ENCODE measurements at regions not wholly inside any gene's neighbourhood (a gene's known extent, or its start where the extent isn't known, plus 50 kb on each side); places are given as distances from the start of the nearest gene placed in this dataset.
"Not testable (repeated sequence)": the region's sequence is repeated elsewhere in the genome, so short reads cannot be mapped to it uniquely, and the experiment has no call there.

DNA sequence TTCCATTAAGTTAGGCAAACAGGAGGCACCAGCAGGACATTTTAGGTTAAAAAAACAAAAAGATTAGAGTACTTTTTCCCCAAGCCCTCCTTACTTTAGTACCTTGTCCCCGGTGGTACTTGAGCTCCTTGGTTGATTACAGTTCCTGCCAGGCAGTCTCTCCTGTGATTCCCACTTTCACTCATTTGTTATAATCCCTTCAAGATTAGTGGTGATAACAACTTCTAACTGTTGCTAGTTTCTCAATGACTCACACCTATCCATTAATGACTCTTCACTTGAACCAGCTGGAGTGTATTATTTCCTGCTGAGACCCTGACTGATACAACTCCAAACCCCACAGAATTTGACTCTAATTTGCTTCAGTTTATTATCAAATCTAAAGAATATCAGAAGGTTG lies 765.0 kb upstream of the DIAPH2 start:
- no peak for DNase-seq (ENCODE audit: extremely low spot score)
- TF ChIP-seq CTCF (IDR thresholded peaks at IDR 0.05; ENCODE audit: control extremely low read depth, extremely low read depth, low read depth, missing control alignments) = no peak
- ChIA-PET CTCF (interaction anchor here (1.4 kb wide), 1 partner anchor 15 kb away, joined by 4 read pairs; no protein-coding TSS in a partner anchor), POLR2A (no interaction called here)

DNA sequence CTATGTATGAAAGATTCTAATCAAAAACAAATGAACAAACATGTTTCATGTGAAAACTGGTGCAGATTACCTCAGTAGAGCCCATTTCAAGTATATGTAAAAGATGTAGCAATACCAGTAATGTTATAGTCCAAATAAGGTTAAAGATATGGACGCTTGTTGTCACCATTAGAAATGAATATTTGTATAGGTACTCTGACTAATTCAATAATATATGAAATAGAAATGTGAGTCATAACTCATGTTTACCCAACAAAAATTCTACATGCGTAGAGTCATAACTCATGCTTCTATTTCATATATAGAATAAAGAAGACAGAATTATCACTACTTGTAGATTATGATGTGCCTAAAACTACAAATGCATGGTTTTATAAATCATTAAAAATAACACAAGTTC lies 739.1 kb upstream of the DIAPH2 start:
- DNase-seq (ENCODE audit: extremely low spot score) = no peak
- CTCF ChIA-PET = no interaction called here
- no peak for TF ChIP-seq CTCF (IDR thresholded peaks at IDR 0.05; ENCODE audit: control extremely low read depth, extremely low read depth, low read depth, missing control alignments)
- POLR2A ChIA-PET = no interaction called here

- no peak for DNase-seq (ENCODE audit: extremely low spot score)
- TF ChIP-seq CTCF (IDR thresholded peaks at IDR 0.05; ENCODE audit: control extremely low read depth, extremely low read depth, low read depth, missing control alignments) = no peak
- ChIA-PET POLR2A (no interaction called here), CTCF (no interaction called here)
Measured at GRCh38 chrX:95949588-95949987, 735.1 kb upstream of the DIAPH2 start.

GRCh38 chrX:95950679-95951078 lies 734.0 kb upstream of the DIAPH2 start:
- DNase-seq (ENCODE audit: extremely low spot score) = no peak
- CTCF ChIA-PET = no interaction called here
- POLR2A ChIA-PET = no interaction called here
- no peak for TF ChIP-seq CTCF (IDR thresholded peaks at IDR 0.05; ENCODE audit: control extremely low read depth, extremely low read depth, low read depth, missing control alignments)

- CTCF ChIA-PET = no interaction called here
Measured at GRCh38 chrX:95953564-95953963, 731.1 kb upstream of the DIAPH2 start.

GRCh38 chrX:95956745-95957144 lies 727.9 kb upstream of the DIAPH2 start:
- ChIA-PET POLR2A (no interaction called here), CTCF (no interaction called here)
- no peak for TF ChIP-seq CTCF (IDR thresholded peaks at IDR 0.05; ENCODE audit: control extremely low read depth, extremely low read depth, low read depth, missing control alignments)
- DNase-seq (ENCODE audit: extremely low spot score) = no peak

More at GRCh38 chrX:95953564-95953963, 731.1 kb upstream of the DIAPH2 start:
- TF ChIP-seq CTCF (IDR thresholded peaks at IDR 0.05; ENCODE audit: control extremely low read depth, extremely low read depth, low read depth, missing control alignments) = no peak
- POLR2A ChIA-PET = no interaction called here
- DNase-seq (ENCODE audit: extremely low spot score) = no peak

DNA sequence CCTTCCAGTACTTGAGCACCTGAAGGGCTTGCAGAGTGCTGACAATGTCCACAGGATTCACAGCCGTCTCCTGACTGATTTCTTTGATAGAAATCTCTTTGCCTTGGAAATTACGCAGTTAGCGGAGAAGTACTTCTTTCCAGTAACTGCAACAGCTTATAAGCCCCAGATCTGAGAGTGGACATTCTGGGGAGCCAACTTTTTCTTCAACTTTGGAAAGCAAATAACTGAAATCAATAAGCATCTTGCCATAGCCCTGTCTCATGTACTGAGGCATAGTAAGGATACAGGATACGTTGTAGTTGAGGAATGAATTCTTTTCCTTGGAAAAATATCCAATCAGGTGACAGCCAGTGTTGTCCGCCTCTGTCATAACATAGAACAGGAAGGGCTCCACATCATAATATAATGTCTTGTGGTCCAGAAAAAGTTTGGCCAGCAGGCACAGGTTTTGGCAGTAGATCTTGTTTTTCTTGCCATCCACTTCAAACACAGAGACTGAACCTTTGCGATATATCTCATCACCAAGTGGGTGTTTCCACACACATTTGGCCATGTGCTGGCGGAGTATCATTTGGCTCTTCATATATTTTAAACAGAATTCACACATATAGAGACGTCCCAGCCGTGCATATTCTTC lies 711.1 kb upstream of the DIAPH2 start:
- CTCF ChIA-PET; POLR2A ChIA-PET; DNase-seq (ENCODE audit: extremely low spot score): not testable (repeated sequence)
